Endothelial cell of umbilical vein (primary cell): ENCODE measurements at regions not wholly inside any gene's neighbourhood (a gene's known extent, or its start where the extent isn't known, plus 50 kb on each side); places are given as distances from the start of the nearest gene placed in this dataset.

Source experiments
- BruUV-seq: library from RNA; stranded (reverse); fragments of 400-500 nt; replicated peaks from 2 replicates; lab custom pipeline; 2021; lab: Mats Ljungman, UMichigan
- CTCF ChIA-PET: fragments of 300-600, 350-600 bp; sonication (Branson Sonifier 250); formaldehyde crosslinking; loops from one replicate; lab custom pipeline; 2021; ENCODE audit warnings: antibody characterized with exemption, inconsistent platforms; lab: Charles Lee
- POLR2A ChIA-PET: fragments of 300-600, 350-600 bp; sonication (Branson Sonifier 250); formaldehyde crosslinking; loops from one replicate; lab custom pipeline; 2021; ENCODE audit warnings: antibody characterized with exemption, inconsistent platforms; lab: Charles Lee
- DNase-seq: peaks from one replicate; pipeline ENCODE4 v3.0.0-alpha.2; 2011; ENCODE audit warnings: low read depth, low spot score
- FAIRE-seq: peaks from 2 replicates; lab custom pipeline; 2011; peaks lifted over from hg19 to GRCh38; lab: Jason Lieb, UNC
- H2AFZ ChIP-seq: 2 replicates; pipeline ENCODE4 v1.6.0; 2012; ENCODE audit warnings: low read depth, low read length, control low read depth, inconsistent platforms
- H3K27ac ChIP-seq: 2 replicates; pipeline ENCODE4 v1.5.1; 2011; ENCODE audit warnings: low read depth, mild to moderate bottlenecking, control low read depth, low read length, moderate library complexity; ENCODE audit not compliant: insufficient read depth
- H3K27me3 ChIP-seq, 2 experiments: 2 replicates each; pipeline versions ENCODE4 v1.6.0 to v1.6.1; 2011; ENCODE audit warnings: low read length in 2 of 2, mixed read lengths in 1 of 2; ENCODE audit not compliant: control insufficient read depth in 2 of 2, insufficient read depth in 2 of 2
- H3K36me3 ChIP-seq, 2 experiments: 2 replicates in 1 of 2; 3 replicates in 1 of 2; pipeline ENCODE4 v1.5.1; 2011; ENCODE audit warnings: low read length in 2 of 2, mild to moderate bottlenecking in 1 of 2, moderate library complexity in 1 of 2; ENCODE audit not compliant: control insufficient read depth in 2 of 2, insufficient read depth in 2 of 2; ENCODE audit errors: extremely low read depth in 1 of 2
- H3K4me1 ChIP-seq: 3 replicates; pipeline ENCODE4 v1.5.1; 2011; ENCODE audit warnings: mild to moderate bottlenecking, low read length; ENCODE audit not compliant: control insufficient read depth, insufficient read depth; ENCODE audit errors: extremely low read depth
- H3K4me2 ChIP-seq: 2 replicates; pipeline ENCODE4 v1.6.1; 2011; ENCODE audit warnings: low read length, control low read depth, mixed read lengths; ENCODE audit not compliant: insufficient read depth
- H3K4me3 ChIP-seq, 3 experiments: fragments of 200-600 bp in 1 of 3; sonication (generic), shearing (Covaris generic) in 1 of 3; replicated peaks in 1 of 3; 2 replicates each; pipeline ENCODE4 v1.5.1; 2011 to 2016; ENCODE audit warnings: control low read depth in 3 of 3, low read length in 3 of 3, mild to moderate bottlenecking in 2 of 3, inconsistent platforms in 1 of 3, low read depth in 1 of 3, moderate library complexity in 1 of 3; ENCODE audit not compliant: insufficient read depth in 1 of 3
- H3K79me2 ChIP-seq: 2 replicates; pipeline ENCODE4 v1.6.0; 2012; ENCODE audit warnings: low read length, inconsistent platforms; ENCODE audit not compliant: control insufficient read depth, insufficient read depth
- H3K9ac ChIP-seq: replicated peaks from 2 replicates; pipeline ENCODE3; 2011; ENCODE audit warnings: low read length, control low read depth; ENCODE audit not compliant: insufficient read depth; ENCODE audit errors: extremely low read depth
- H3K9me1 ChIP-seq: replicated peaks from 3 replicates; pipeline ENCODE4 v1.6.0; 2011; ENCODE audit warnings: mild to moderate bottlenecking, low read length; ENCODE audit not compliant: control insufficient read depth, insufficient read depth; ENCODE audit errors: extremely low read depth
- H3K9me3 ChIP-seq: replicated peaks from 2 replicates; pipeline ENCODE4 v1.5.1; 2012; ENCODE audit warnings: low read length, inconsistent platforms; ENCODE audit not compliant: control insufficient read depth, insufficient read depth
- H4K20me1 ChIP-seq: replicated peaks from 2 replicates; pipeline ENCODE3; 2011; ENCODE audit warnings: mild to moderate bottlenecking, low read length; ENCODE audit not compliant: control insufficient read depth, insufficient read depth; ENCODE audit errors: extremely low read depth
- CTCF ChIP-seq, 2 donors: IDR thresholded peaks; 1 replicate in 1 of 2; 2 replicates in 1 of 2; pipeline ENCODE4 v1.5.1; 2011; ENCODE audit warnings: low read length in 2 of 2, mild to moderate bottlenecking in 2 of 2, moderate library complexity in 2 of 2, control low read depth in 1 of 2, inconsistent platforms in 1 of 2, low read depth in 1 of 2; ENCODE audit not compliant: insufficient read depth in 1 of 2; ENCODE audit errors: extremely low read depth in 1 of 2
- EZH2 ChIP-seq: IDR thresholded peaks from 2 replicates; pipeline ENCODE4 v1.6.1; 2012; ENCODE audit warnings: borderline replicate concordance, low read depth, mild to moderate bottlenecking, moderate library complexity, low read length, inconsistent platforms; ENCODE audit not compliant: severe bottlenecking
- FOS ChIP-seq: IDR thresholded peaks from 2 replicates; pipeline ENCODE4 v1.6.1; 2011; ENCODE audit warnings: mild to moderate bottlenecking, low read length, moderate library complexity, borderline replicate concordance; ENCODE audit not compliant: insufficient read depth
- GATA2 ChIP-seq: IDR thresholded peaks from 2 replicates; pipeline ENCODE4 v1.7.0; 2011; ENCODE audit warnings: low read depth, mild to moderate bottlenecking, moderate library complexity, mixed read lengths, low read length; ENCODE audit not compliant: insufficient read length, insufficient read depth
- JUN ChIP-seq: IDR thresholded peaks from 2 replicates; pipeline ENCODE4 v1.6.1; 2011; ENCODE audit warnings: borderline replicate concordance, low read depth; ENCODE audit not compliant: insufficient read length, insufficient read depth
- MAX ChIP-seq: IDR thresholded peaks from 2 replicates; pipeline ENCODE4 v1.6.1; 2011; ENCODE audit not compliant: insufficient read depth, insufficient read length
- MYC ChIP-seq: IDR thresholded peaks from one replicate; pipeline ENCODE4 v1.6.1; 2011; ENCODE audit warnings: mild to moderate bottlenecking, low read depth, low read length
- POLR2A ChIP-seq: IDR thresholded peaks from 2 replicates; pipeline ENCODE4 v1.6.1; 2012; ENCODE audit warnings: low read depth, mild to moderate bottlenecking, control low read depth, low read length
- POLR2AphosphoS5 ChIP-seq: IDR thresholded peaks from 2 replicates; pipeline ENCODE4 v1.6.1; 2012; ENCODE audit warnings: low read depth, mild to moderate bottlenecking, control low read depth, low read length, moderate library complexity; ENCODE audit not compliant: insufficient read depth
- dilution Hi-C: fragments of 300-500 bp; cut with MboI; formaldehyde crosslinking; loops from one replicate; pipeline ENCODE4 v1.15.0; 2019; ENCODE audit warnings: low sequenced_read_pairs; ENCODE audit not compliant: extremely low pct_ligation_motif_present
- intact Hi-C: fragments of 100-400 bp; cut with micrococcal nuclease; formaldehyde crosslinking; loops from one replicate; pipeline ENCODE4 v1.10.0; 2022

GRCh38 chr5:42878550-42878949 lies 66.9 kb upstream of the SELENOP start:
- ChIA-PET POLR2A (no interaction called here), CTCF (interaction anchor here (1.0 to 4.2 kb wide), 3 partner anchors 9 to 30 kb away, joined by 4 to 27 read pairs (median 7); no protein-coding TSS in a partner anchor)
- Histone ChIP-seq H3K9me3 (no peaks in the 10 kb centered on the region), H3K27ac (no peak overlapping the region), H3K79me2 (no peaks in the 10 kb centered on the region), H3K4me3 (no peak overlapping the region), H3K4me1 (peaks cover 11% of the 10 kb centered on the region), H3K9me1 (no peaks in the 10 kb centered on the region), H3K9ac (no peak overlapping the region), H4K20me1 (no peaks in the 10 kb centered on the region), H2AFZ (no peak overlapping the region), H3K36me3 (no peaks in the 10 kb centered on the region), H3K27me3 (no peaks in the 10 kb centered on the region), H3K4me2 (no peak overlapping the region)
- TF ChIP-seq FOS (no peak), MYC (no peak), MAX (no peak), GATA2 (no peak), EZH2 (no peak), CTCF (IDR thresholded peaks at IDR 0.05; ENCODE audit: extremely low read depth in 1 of 2, insufficient read depth in 1 of 2, low read depth in 1 of 2, low read length in 2 of 2) (no peak), POLR2A (no peak), JUN (no peak), POLR2AphosphoS5 (no peak)
- BruUV-seq: no TSS peak
- dilution Hi-C loops (no loop called here), intact Hi-C loops (no loop called here)
- DNase-seq (no peak), FAIRE-seq (no peak)
